ENCODE measurements at regions not wholly inside any gene's neighbourhood (a gene's known extent, or its start where the extent isn't known, plus 50 kb on each side); places are given as distances from the start of the nearest gene placed in this dataset.

DNA sequence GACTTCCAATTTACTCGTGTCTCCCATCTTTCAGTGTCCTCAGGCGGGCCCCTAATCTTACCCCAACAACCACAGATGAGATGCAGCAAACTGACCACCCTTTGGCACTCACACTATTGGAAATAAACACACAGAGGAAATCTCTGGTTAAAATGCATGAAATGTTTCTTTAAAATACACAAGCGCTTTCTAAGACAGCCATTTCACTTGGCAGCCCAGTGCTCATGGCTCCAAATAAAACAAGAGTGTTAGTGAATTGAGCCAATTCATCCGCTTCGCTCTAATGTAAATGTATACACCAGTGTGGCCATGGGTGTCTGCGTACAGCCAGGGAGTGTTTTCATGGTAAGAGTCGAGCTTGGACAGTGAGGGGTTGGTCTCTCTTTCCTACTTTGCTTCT lies 282.9 kb downstream of the CLIC5 start:
- no peak for DNase-seq
- Histone ChIP-seq H3K9me3 (no peaks in the 10 kb centered on the region), H3K27me3 (no peaks in the 10 kb centered on the region), H3K4me1 (no peaks in the 10 kb centered on the region), H3K4me3 (ENCODE audit: low read depth, low read length) (no peak overlapping the region), H3K36me3 (no peaks in the 10 kb centered on the region)
- TF ChIP-seq, protein P1, sequence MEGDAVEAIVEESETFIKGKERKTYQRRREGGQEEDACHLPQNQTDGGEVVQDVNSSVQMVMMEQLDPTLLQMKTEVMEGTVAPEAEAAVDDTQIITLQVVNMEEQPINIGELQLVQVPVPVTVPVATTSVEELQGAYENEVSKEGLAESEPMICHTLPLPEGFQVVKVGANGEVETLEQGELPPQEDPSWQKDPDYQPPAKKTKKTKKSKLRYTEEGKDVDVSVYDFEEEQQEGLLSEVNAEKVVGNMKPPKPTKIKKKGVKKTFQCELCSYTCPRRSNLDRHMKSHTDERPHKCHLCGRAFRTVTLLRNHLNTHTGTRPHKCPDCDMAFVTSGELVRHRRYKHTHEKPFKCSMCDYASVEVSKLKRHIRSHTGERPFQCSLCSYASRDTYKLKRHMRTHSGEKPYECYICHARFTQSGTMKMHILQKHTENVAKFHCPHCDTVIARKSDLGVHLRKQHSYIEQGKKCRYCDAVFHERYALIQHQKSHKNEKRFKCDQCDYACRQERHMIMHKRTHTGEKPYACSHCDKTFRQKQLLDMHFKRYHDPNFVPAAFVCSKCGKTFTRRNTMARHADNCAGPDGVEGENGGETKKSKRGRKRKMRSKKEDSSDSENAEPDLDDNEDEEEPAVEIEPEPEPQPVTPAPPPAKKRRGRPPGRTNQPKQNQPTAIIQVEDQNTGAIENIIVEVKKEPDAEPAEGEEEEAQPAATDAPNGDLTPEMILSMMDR (IDR thresholded peaks at IDR 0.05; ENCODE audit: low read depth, low read length), result no peak

- Histone ChIP-seq H3K4me3 (ENCODE audit: low read depth, low read length) (no peak overlapping the region), H3K9me3 (no peaks in the 10 kb centered on the region), H3K27me3 (no peaks in the 10 kb centered on the region), H3K4me1 (no peaks in the 10 kb centered on the region), H3K36me3 (no peaks in the 10 kb centered on the region)
- TF ChIP-seq, protein P1 (IDR thresholded peaks at IDR 0.05; ENCODE audit: low read depth, low read length), result no peak
- DNase-seq, result no peak
Measured at GRCh38 chr6:45730232-45730631, 285.4 kb downstream of the CLIC5 start.

DNA sequence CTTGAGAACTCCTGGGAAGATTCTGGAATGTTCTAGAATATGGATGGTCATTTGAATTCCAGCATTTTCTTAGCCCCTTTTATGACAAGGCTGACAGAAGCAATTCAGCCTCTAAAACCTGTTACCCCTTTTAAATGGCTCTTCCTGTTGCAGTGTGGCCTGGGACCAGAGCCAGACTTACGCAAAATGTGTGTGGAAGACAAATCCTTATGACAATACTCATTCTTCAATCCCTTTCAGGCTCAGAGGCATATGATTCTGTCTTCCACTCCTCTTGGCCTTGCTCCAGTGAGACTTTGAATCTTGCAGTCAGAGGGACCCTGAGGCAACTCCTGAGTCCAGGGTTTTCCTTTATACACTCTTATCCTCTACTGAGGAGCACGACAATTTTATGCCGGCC lies 287.0 kb downstream of the CLIC5 start:
- TF ChIP-seq, protein P1 (IDR thresholded peaks at IDR 0.05; ENCODE audit: low read depth, low read length), result no peak
- no peak overlapping the region for H3K4me3 ChIP-seq (ENCODE audit: low read depth, low read length)
- DNase-seq, result no peak

DNA sequence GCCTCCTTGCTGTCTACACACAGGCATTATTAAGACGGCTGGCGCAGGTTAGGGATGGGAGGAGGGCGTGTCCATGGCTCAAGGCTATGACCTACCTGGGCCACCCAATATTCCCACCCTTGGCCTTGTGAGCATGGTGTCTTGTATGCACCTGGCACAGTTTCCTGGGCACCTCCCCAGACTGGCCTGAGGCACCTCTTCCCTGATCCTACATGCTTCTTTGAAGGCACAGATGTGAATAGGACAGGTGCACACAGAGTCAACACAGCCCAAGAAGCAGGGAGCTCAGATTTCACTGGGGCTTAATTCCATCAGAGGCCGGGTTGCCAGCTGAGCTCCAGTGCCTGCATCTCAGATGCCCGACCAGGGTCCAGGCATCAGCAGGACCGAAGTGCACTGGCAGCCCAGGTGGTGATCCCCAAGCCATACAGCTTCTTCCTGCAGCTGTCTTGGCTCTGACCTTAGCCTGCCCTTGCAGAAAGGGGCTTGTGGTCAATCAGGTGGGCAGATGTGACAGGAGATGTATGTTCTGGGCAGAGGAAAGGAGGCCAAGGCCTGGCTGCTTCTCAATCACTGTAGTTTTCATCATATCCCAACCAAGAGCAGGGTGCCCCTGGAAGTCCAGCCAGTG lies 287.7 kb downstream of the CLIC5 start:
- TF ChIP-seq, protein P1 (IDR thresholded peaks at IDR 0.05; ENCODE audit: low read depth, low read length), result no peak
- DNase-seq, result no peak
- H3K4me3 ChIP-seq (ENCODE audit: low read depth, low read length), result no peak overlapping the region
- no peaks in the 10 kb centered on the region for H3K4me1 ChIP-seq
- no peaks in the 10 kb centered on the region for H3K36me3 ChIP-seq
- H3K9me3 ChIP-seq, result no peaks in the 10 kb centered on the region
- no peaks in the 10 kb centered on the region for H3K27me3 ChIP-seq

More for the DNA sequence above, 287.0 kb downstream of the CLIC5 start:
- Histone ChIP-seq H3K36me3 (no peaks in the 10 kb centered on the region), H3K27me3 (no peaks in the 10 kb centered on the region), H3K9me3 (no peaks in the 10 kb centered on the region), H3K4me1 (no peaks in the 10 kb centered on the region)

DNA sequence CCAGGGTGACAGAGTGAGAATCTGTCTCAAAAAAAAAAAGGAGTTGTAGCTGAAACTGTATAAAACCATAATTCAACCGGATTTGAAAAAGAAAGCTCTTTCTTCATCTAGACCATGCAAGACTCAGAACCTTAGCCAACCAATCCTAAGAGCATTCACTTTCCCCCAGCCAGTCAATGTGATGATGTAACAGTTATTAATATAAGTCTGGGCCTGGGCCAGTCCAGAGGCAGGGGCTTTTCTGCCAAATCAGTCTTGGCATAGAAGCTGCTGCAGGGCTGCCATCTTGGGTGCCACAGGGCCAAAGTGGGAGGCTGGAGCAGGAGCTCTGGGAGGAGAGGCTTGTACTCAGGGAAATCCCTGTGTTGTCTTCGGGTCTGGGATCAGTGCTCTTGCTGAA lies 288.4 kb downstream of the CLIC5 start:
- no peaks in the 10 kb centered on the region for H3K27me3 ChIP-seq
- H3K9me3 ChIP-seq, result no peaks in the 10 kb centered on the region
- no peaks in the 10 kb centered on the region for H3K36me3 ChIP-seq
- H3K4me3 ChIP-seq (ENCODE audit: low read depth, low read length), result no peak overlapping the region
- no peak for DNase-seq
- no peaks in the 10 kb centered on the region for H3K4me1 ChIP-seq
- TF ChIP-seq, protein P1 (IDR thresholded peaks at IDR 0.05; ENCODE audit: low read depth, low read length), result no peak

DNA sequence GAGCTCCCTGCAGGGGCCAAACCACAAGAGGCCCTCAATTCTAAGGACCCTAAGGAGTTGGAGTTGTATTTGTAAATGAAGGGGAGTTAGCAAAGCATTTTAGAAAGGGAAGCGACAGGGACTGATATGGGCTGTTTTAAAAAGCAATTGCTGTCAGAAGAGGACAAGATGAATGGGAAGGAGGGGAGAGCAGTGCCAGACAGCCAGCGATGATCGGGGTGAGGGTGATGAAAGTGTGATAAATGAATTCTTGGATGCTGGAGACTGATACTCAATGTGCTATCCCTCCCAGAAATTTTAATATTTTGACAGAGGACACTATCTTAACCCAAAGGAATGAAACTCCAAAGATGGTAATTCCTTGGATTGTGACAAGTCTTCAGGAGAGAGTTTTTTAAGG lies 289.2 kb downstream of the CLIC5 start:
- Histone ChIP-seq H3K4me1 (no peaks in the 10 kb centered on the region), H3K36me3 (no peaks in the 10 kb centered on the region), H3K4me3 (ENCODE audit: low read depth, low read length) (no peak overlapping the region), H3K9me3 (no peaks in the 10 kb centered on the region), H3K27me3 (no peaks in the 10 kb centered on the region)
- DNase-seq, result no peak
- TF ChIP-seq, protein P1 (IDR thresholded peaks at IDR 0.05; ENCODE audit: low read depth, low read length), result no peak

All from BE2C (cell line).